Iris pigment epithelial cell (primary cell): ENCODE measurements at regions not wholly inside any gene's neighbourhood (a gene's known extent, or its start where the extent isn't known, plus 50 kb on each side); places are given as distances from the start of the nearest gene placed in this dataset.

Source experiments
- DNase-seq: peaks from one replicate; pipeline ENCODE4 v3.0.0-alpha.2; 2011; ENCODE audit warnings: low read depth

DNA sequence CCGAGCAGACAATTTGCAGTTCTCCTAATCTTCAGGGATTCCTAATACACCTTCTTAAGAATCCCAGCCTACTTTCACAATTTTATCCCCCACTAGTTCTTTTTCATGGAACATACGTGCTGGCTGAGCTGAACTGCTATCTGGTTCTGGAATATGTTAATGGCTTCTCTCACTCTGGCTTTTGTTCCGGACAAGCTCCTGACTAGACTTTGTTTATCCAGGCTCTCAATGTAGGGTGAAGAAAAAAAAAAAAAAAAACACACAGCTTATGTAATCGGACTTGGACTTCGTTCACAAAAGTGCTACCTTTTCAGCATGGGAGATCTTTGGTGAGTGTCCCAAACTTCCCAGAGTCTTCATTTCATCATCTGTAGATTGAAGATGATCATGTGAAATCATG is 555.4 kb upstream of the CPEB2 start:
- no peak for DNase-seq

DNA sequence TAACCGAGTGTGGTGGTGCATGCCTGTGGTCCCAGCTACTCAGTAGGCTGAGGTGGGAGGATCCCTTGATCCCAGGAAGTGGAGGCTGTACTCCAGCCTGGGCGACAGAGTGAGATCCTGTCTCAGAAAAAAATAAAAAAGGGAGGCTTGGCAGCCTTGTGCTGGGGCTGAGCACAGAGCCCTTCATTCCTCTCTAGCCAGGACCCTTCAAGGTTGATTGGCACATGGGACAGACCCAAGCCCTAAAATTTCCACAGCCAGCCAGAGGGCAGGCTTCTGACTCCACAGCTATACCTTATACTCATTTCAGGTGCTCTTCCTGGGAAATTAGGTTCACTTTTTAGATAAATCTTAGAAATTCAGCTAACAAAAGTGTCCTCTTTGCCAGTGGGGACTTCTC is 553.0 kb upstream of the CPEB2 start:
- DNase-seq: no peak

DNA sequence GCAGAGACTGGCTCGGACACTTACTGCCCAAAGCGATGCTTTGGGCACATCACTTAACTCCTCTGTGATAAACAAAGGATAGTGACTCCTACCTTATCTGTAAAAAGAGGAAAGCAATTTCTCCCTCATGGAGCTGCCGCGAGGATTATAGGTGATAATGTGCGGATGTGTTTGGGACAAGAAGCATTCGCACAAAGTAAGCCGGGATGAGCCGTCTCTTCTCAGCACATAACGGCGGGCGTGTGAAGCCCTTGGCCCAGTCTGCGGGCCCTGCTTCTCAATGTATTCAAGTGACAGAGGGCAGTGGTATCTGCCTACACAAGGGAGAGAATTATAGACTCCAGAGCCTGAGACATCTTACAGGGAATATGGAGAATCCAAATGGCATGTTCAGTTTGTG is 550.3 kb upstream of the CPEB2 start:
- DNase-seq: no peak

- DNase-seq: no peak
These were observed 549.5 kb upstream of the CPEB2 start for GRCh38 chr4:14452764-14453163.

- DNase-seq: no peak
These were observed 543.8 kb upstream of the CPEB2 start for GRCh38 chr4:14458463-14458862.

GRCh38 chr4:14465057-14465456 is 537.2 kb upstream of the CPEB2 start:
- no peak for DNase-seq

DNA sequence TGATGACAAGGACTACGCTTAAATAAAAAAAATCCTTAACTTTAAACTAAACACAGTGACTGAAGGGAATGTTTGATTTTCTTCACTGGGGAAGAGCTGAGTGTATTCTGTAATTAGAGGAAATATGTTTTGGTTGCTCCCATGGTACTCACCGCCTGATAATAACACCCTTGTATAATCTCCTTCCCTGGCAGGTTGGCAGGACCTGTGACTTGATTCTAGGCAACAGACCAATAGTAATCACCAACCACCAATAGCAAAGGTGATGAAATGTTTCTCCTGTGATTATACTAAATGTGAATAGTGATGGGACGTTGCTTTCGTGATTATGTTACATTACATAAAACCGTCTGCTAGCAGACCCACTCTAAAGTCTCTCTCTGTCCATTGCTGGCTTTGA is 536.8 kb upstream of the CPEB2 start:
- DNase-seq: no peak

DNA sequence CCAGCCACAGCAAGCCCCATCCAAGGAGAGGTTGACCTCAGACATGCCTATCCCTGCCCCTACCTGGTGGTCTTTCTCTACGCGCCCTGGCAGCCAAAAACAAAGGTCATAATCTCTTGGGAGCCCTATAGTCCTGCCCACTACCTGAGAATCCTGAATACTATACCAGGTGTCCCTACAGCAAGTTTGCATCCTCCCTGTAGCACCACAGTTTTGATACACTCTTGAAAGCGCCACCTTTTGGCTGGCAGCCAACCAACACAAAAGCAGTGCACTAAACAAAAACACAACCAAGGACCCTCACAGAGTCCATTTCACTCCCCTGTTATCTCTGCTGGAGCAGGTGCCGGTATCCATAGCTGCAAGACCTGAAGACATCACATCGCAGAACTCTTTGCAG is 523.8 kb upstream of the CPEB2 start:
- no peak for DNase-seq

GRCh38 chr4:14496408-14496807 is 505.9 kb upstream of the CPEB2 start:
- DNase-seq: no peak

- DNase-seq: no peak
These were observed 505.3 kb upstream of the CPEB2 start for GRCh38 chr4:14496969-14497368.

DNA sequence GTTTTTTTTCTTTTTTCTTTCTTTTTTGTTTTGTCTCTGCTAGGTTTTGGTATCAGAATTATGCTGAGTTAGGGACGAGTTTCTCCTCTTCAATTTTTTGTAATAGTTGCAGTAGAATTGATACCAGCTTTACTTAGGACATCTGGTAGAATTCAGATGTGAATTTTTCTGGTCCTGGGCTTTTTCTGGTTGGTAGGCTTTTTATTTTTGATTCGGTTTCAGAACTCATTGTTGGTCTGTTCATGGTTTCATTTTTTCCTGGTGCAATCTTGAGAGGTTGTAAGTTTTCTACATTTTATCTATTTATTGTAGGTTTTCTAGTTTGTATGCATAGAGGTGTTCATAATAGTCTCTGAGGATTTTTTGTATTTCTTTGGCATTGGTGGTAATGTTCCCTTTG is 498.1 kb upstream of the CPEB2 start:
- no peak for DNase-seq

- DNase-seq: peak; percentile 15
These were observed 488.8 kb upstream of the CPEB2 start for GRCh38 chr4:14513471-14513870.

DNA sequence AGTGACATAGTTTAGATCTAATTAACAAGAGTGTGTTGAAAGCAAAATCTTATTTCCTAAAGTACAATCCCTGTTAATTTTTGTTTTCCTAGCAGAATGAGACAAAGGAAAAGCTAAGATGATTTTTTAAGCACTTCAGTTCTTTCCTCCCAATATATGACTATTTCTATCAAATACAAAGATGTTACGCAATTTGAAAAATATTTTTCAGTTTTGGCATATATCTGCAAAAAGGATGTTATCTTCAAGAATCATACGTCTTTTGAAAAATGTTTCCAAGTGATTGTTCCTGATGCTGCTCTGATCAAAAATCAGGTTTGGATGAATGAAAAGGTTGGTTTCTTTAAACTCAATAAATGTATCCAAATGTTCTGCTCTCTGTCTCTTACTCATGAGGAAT is 486.7 kb upstream of the CPEB2 start:
- no peak for DNase-seq

- no peak for DNase-seq
These were observed 484.1 kb upstream of the CPEB2 start for GRCh38 chr4:14518136-14518535.

GRCh38 chr4:14520171-14520570 is 482.1 kb upstream of the CPEB2 start:
- DNase-seq: peak; percentile 41

DNA sequence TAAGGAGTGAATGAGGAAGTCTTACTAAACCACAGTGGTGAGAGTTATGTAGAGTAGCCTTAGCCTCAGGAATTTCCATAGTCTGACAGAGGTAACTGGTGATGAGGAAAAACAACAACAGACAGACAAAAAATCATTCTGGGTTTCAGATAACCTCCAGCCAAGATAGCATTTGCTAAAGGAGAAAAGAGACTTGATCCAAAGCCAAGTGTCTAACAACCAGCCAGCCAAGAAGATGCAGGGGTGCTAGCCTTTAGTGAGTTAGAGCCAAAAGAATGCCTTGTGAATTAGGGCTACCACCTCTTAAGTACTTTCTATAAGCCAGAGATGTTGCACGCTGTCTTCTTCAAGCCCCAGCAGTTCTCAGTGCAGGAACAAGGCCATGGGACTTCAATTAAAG is 478.0 kb upstream of the CPEB2 start:
- peak; percentile 7 for DNase-seq

DNA sequence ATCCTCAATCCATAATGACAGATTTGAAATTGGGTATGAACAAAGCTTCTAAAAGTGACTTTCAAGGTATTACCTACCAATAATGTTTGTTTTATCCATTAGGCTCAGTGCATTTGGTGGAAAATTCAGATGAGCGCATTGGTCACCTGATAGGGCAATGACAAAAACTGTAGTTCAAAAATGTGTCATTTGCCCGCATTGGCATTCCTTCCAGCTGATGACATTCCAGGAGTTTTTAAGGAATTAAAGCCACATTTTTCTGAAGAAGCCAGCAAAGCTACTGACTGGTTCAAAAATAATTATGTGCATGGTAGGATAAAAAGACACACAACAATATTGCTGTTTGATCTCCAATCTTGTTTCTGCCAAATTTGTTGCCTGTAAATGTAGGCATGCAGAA is 473.4 kb upstream of the CPEB2 start:
- no peak for DNase-seq

GRCh38 chr4:14529653-14530052 is 472.6 kb upstream of the CPEB2 start:
- peak; percentile 58 for DNase-seq

GRCh38 chr4:14532436-14532835 is 469.8 kb upstream of the CPEB2 start:
- no peak for DNase-seq

- no peak for DNase-seq
These were observed 463.0 kb upstream of the CPEB2 start for GRCh38 chr4:14539246-14539645.

DNA sequence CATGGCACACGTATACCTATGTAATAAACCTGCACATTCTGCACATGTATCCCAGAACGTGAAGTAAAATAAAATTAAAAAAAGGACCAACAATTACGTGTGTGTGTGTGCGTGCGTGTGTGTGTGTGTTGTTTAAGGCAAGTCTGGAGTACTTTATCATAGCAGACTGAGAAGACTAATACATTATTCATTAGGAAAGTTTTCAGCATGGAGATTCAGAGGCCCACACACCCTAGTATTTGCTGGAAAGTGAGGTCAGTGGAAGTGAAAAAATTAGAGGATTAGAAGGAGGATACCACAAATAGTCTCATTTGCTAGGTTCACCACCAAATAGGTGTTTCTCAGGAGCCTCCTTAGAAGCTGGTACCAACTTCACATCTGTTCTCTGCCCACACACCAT is 457.1 kb upstream of the CPEB2 start:
- no peak for DNase-seq

- no peak for DNase-seq
These were observed 456.5 kb upstream of the CPEB2 start for GRCh38 chr4:14545807-14546206.

GRCh38 chr4:14552119-14552518 is 450.2 kb upstream of the CPEB2 start:
- no peak for DNase-seq

DNA sequence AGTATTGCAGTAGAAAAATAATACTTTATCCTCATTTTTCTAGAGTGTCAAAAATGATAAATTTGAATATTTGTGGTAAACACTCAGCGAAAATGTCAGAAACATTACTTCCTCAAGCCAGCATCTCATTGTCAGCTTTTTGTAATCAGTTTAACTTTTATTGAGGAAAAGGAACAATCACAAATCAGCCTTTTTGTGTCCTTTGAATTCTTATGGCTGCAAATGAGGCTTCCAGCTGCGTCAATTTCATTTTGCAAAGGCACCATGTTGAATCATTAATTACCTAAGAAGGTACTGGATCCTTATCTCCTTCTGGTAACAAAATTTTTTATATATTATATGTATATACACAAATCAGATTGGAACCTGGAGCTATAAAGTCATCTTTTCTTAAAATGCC is 442.6 kb upstream of the CPEB2 start:
- no peak for DNase-seq

DNA sequence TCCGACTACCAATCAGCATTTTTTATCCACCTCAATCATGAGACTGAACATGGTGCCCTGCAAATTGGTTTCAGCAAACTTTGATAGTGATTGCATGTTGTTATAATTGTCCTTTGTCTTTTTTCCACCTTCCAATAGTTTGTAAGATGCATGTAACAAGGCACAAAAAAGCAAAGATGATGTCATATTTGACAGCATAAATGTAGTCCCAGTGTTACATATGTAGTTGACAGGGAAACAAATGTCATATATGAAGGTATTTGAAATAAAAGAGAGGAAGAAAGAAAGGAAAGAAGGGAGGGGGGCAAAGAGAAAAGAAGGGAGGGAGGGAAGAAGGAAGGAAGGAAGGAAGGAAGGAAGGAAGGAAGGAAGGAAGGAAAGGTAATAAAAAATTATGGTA is 441.7 kb upstream of the CPEB2 start:
- no peak for DNase-seq
